Natural killer cell (primary cell): ENCODE measurements at regions not wholly inside any gene's neighbourhood (a gene's known extent, or its start where the extent isn't known, plus 50 kb on each side); places are given as distances from the start of the nearest gene placed in this dataset.

Experiments
- ATAC-seq, 3 donors: fragments of 150-1000 bp in 2 of 3; fragments of 200-7000 bp in 1 of 3; cut with Tn5 transposase; 1 replicate in 1 of 3; 2 replicates in 2 of 3; pipeline ENCODE4 v1.10.0; 2021; ENCODE audit warnings: mild to moderate bottlenecking in 2 of 3, moderate library complexity in 2 of 3
- DNase-seq, 2 donors: peaks; one replicate each; pipeline versions ENCODE4 v3.0.0 to v3.0.0-alpha.2; 2013 to 2021; ENCODE audit warnings: mixed read lengths in 1 of 2
- H3K27ac ChIP-seq: one replicate; pipeline ENCODE4 v1.5.1; 2013; ENCODE audit warnings: mild to moderate bottlenecking, low read length
- H3K27me3 ChIP-seq: one replicate; pipeline ENCODE4 v1.6.1; 2013; ENCODE audit warnings: low read length; ENCODE audit not compliant: control insufficient read depth, insufficient read depth
- H3K36me3 ChIP-seq: one replicate; pipeline ENCODE4 v1.6.1; 2013; ENCODE audit warnings: low read length; ENCODE audit not compliant: control insufficient read depth, insufficient read depth
- H3K4me1 ChIP-seq: one replicate; pipeline ENCODE4 v1.6.1; 2013; ENCODE audit warnings: low read length; ENCODE audit not compliant: control insufficient read depth, insufficient read depth
- H3K4me3 ChIP-seq: one replicate; pipeline ENCODE4 v1.5.1; 2013; ENCODE audit warnings: low read length
- H3K9me3 ChIP-seq: one replicate; pipeline ENCODE4 v1.6.1; 2013; ENCODE audit warnings: low read length; ENCODE audit not compliant: control insufficient read depth, insufficient read depth
- H3K27ac Mint-ChIP-seq, 2 donors: one replicate each; pipeline ENCODE4 v1.8.0; 2022; ENCODE audit warnings: mild to moderate bottlenecking in 2 of 2, mixed read lengths in 2 of 2, moderate library complexity in 1 of 2
- H3K27me3 Mint-ChIP-seq, 2 donors: one replicate each; pipeline ENCODE4 v1.8.0; 2022; ENCODE audit warnings: low read depth in 2 of 2, mixed read lengths in 2 of 2
- H3K36me3 Mint-ChIP-seq: one replicate; pipeline ENCODE4 v1.8.0; 2022; ENCODE audit warnings: mixed read lengths
- H3K4me1 Mint-ChIP-seq, 2 donors: one replicate each; pipeline ENCODE4 v1.8.0; 2022; ENCODE audit warnings: mixed read lengths in 2 of 2
- H3K4me3 Mint-ChIP-seq: one replicate; pipeline ENCODE4 v1.8.0; 2022; ENCODE audit warnings: mild to moderate bottlenecking, moderate library complexity, mixed read lengths
- H3K9me3 Mint-ChIP-seq, 2 donors: one replicate each; pipeline ENCODE4 v1.8.0; 2022; ENCODE audit warnings: mixed read lengths in 2 of 2
- WGBS: methylation state at CpG from one replicate; pipeline ENCODE4 v1.1.7; 2013; ENCODE audit warnings: missing lambda C conversion rate; ENCODE audit not compliant: insufficient coverage; 5-methylcytosine and 5-hydroxymethylcytosine counted together
- intact Hi-C: fragments of 100-400 bp; cut with micrococcal nuclease; formaldehyde crosslinking; loops from one replicate; pipeline ENCODE4 v1.14.2; 2022
- TF ChIP-seq, protein P1 (sequence below): fragments of 200-600 bp; IDR thresholded peaks from one replicate; pipeline ENCODE4 v1.8.0; 2022; ENCODE audit warnings: antibody characterized with exemption

DNA sequence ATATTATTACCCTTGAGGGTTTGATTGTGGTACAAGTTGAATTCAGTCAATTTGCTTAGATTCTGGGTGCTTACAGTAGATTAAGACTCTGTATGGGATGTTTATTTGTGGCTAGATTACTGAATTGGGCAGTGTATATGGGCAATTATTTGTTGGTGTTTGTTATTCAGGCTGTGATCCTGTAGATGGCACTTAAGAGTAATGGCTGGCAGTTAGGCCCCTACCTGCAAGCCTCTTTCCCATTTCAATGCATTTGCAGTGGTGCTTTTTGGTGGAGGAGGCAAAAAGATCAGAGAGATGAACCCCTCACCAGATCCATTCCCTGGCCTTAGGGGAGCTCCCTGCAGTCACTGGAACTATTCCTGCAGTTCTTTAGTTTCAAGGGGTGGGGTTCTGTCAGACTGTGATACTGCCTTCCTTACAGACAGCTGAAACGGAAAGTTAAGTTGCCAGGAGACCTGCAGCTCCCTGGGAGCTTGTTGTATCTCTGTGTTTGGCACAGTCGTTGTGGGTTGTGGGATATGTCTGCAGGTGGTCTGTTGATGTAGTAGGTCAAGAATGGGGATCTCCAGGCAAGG lies 199.5 kb downstream of the AASDHPPT start:
- Histone ChIP-seq H3K4me3 (no peak overlapping the region), H3K36me3 (no peaks in the 10 kb centered on the region), H3K9me3 (no peaks in the 10 kb centered on the region), H3K27ac (no peak overlapping the region), H3K4me1 (no peaks in the 10 kb centered on the region), H3K27me3 (no peaks in the 10 kb centered on the region)
- WGBS = 57% methylated on average over 2 of the region's 2 CpGs
- intact Hi-C loops = no loop called here
- no peaks in the 10 kb centered on the region for H3K36me3 Mint-ChIP-seq
- ATAC-seq (no peak), DNase-seq (no peak)
- H3K4me1 Mint-ChIP-seq = no peaks in the 10 kb centered on the region
- no peak overlapping the region for H3K27ac Mint-ChIP-seq
- no peak overlapping the region for H3K4me3 Mint-ChIP-seq
- no peaks in the 10 kb centered on the region for H3K27me3 Mint-ChIP-seq
- H3K9me3 Mint-ChIP-seq = peaks cover 4 to 17% of the 10 kb centered on the region in 2 donors
- TF ChIP-seq, protein P1, sequence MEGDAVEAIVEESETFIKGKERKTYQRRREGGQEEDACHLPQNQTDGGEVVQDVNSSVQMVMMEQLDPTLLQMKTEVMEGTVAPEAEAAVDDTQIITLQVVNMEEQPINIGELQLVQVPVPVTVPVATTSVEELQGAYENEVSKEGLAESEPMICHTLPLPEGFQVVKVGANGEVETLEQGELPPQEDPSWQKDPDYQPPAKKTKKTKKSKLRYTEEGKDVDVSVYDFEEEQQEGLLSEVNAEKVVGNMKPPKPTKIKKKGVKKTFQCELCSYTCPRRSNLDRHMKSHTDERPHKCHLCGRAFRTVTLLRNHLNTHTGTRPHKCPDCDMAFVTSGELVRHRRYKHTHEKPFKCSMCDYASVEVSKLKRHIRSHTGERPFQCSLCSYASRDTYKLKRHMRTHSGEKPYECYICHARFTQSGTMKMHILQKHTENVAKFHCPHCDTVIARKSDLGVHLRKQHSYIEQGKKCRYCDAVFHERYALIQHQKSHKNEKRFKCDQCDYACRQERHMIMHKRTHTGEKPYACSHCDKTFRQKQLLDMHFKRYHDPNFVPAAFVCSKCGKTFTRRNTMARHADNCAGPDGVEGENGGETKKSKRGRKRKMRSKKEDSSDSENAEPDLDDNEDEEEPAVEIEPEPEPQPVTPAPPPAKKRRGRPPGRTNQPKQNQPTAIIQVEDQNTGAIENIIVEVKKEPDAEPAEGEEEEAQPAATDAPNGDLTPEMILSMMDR = no peak

DNA sequence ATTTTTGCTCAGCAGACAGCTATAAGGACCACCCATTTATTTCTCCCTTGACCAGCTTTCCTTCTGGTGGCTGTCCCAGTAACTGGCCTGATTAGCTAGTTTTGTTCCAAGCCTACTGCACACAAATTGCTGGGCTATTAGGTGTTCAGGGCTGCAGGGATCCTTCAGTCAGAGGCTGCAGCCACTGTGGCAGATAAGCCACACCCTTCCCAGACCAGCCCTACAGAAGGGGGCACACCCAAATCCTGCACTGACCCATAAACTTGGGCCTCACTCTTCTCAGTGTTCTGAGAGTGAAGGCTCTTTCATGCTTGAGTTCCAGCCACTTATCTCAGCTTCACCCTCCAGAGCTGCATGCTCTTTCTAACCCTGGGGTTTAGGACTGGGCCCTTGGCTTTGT lies 200.0 kb downstream of the AASDHPPT start:
- Histone ChIP-seq H3K27me3 (no peaks in the 10 kb centered on the region), H3K4me1 (no peaks in the 10 kb centered on the region), H3K9me3 (no peaks in the 10 kb centered on the region), H3K27ac (no peak overlapping the region), H3K36me3 (no peaks in the 10 kb centered on the region), H3K4me3 (no peak overlapping the region)
- DNase-seq (no peak), ATAC-seq (no peak)
- intact Hi-C loops = no loop called here
- Mint-ChIP-seq H3K4me1 (no peaks in the 10 kb centered on the region), H3K9me3 (peaks cover 4 to 13% of the 10 kb centered on the region in 2 donors), H3K27me3 (no peaks in the 10 kb centered on the region), H3K27ac (no peak overlapping the region), H3K36me3 (no peaks in the 10 kb centered on the region), H3K4me3 (no peak overlapping the region)
- TF ChIP-seq, protein P1 = no peak

DNA sequence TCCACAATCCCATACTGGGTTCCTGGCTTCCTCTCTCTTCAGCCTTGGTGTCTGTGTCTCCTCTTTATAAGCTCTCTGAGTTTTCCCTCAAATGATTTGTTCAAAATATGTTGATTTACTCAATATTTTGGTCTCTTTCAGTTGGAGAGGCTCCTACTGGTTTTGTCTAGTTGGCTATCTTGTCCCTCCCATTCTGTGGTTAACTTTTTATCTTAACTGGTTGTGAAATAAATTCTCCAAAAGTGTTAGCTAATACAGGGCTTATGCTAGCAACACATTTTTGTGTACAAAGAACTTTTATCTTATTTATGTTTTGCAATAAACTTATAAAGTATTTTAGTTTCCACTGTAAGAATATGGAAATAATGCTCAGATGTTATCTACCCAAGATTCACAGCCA lies 200.9 kb downstream of the AASDHPPT start:
- Histone ChIP-seq H3K4me3 (no peak overlapping the region), H3K27ac (no peak overlapping the region), H3K27me3 (no peaks in the 10 kb centered on the region), H3K36me3 (no peaks in the 10 kb centered on the region), H3K4me1 (no peaks in the 10 kb centered on the region), H3K9me3 (no peaks in the 10 kb centered on the region)
- H3K27ac Mint-ChIP-seq = no peak overlapping the region
- intact Hi-C loops = no loop called here
- TF ChIP-seq, protein P1 = no peak
- DNase-seq = no peak
- H3K27me3 Mint-ChIP-seq = no peaks in the 10 kb centered on the region
- H3K4me3 Mint-ChIP-seq = no peak overlapping the region
- H3K9me3 Mint-ChIP-seq = peaks cover 10 to 18% of the 10 kb centered on the region in 2 donors
- H3K4me1 Mint-ChIP-seq = no peaks in the 10 kb centered on the region
- no peaks in the 10 kb centered on the region for H3K36me3 Mint-ChIP-seq
- no peak for ATAC-seq

DNA sequence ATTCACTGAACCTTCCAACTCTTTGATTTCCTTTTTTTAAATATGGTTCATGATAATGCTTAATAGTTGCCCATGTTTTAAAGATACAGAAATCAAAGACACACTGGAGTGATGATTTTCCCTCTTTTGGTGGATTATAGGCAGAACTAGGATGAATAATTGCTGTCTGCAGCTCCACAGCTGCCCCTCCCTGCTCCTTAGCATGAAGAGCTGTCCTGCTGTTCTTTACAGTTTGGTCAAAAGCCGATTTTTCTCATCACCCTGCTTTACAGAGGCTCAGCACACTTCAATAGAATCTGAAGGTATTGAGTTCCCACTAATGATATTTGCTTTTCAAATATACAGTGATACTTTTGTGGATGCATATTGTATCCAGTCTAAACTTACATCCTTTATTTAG lies 202.6 kb downstream of the AASDHPPT start:
- Histone ChIP-seq H3K9me3 (no peaks in the 10 kb centered on the region), H3K27ac (no peak overlapping the region), H3K27me3 (no peaks in the 10 kb centered on the region), H3K4me1 (no peaks in the 10 kb centered on the region), H3K4me3 (no peak overlapping the region), H3K36me3 (no peaks in the 10 kb centered on the region)
- no peak overlapping the region for H3K4me3 Mint-ChIP-seq
- peaks cover 16 to 25% of the 10 kb centered on the region in 2 donors for H3K9me3 Mint-ChIP-seq
- intact Hi-C loops = no loop called here
- TF ChIP-seq, protein P1 = no peak
- no peaks in the 10 kb centered on the region for H3K4me1 Mint-ChIP-seq
- H3K27me3 Mint-ChIP-seq = no peaks in the 10 kb centered on the region
- H3K36me3 Mint-ChIP-seq = no peaks in the 10 kb centered on the region
- no peak for DNase-seq
- no peak for ATAC-seq
- 60% methylated on average over 1 of the region's 1 CpG for WGBS
- H3K27ac Mint-ChIP-seq = no peak overlapping the region
